HG02884 (cell line): ENCODE measurements at regions not wholly inside any gene's neighbourhood (a gene's known extent, or its start where the extent isn't known, plus 50 kb on each side); places are given as distances from the start of the nearest gene placed in this dataset.

ENCODE experiments used
- ATAC-seq: cut with Tn5 transposase; IDR thresholded peaks from one replicate; pipeline ENCODE4 v1.9.1; 2021; ENCODE audit warnings: mild to moderate bottlenecking, moderate library complexity; ENCODE audit not compliant: unreplicated experiment

- ATAC-seq = no peak
Observed at GRCh38 chr12:114935658-114936057, 251.7 kb upstream of the TBX3 start.

GRCh38 chr12:114933428-114934160 lies 249.6 kb upstream of the TBX3 start:
- no peak for ATAC-seq

DNA sequence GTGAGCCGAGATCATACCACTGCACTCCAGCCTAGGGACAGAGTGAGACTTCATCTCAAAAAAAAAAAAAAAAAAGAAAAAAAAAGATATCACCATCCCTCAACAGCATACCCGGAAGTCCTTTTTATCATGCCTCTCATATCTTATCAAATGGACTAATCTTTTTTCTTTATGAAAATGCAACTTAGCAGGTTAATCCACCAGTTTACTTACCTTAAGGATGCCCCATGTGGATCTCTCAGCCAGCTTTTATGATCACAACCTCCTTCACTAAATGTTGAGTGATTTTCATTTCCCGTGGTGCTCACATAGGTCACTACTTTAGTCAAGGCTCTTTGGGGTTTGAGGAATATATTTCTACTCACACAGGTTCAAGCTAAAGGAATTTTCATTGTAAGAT lies 248.8 kb upstream of the TBX3 start:
- no peak for ATAC-seq

- ATAC-seq = no peak
Observed at GRCh38 chr12:114931025-114931424, 247.1 kb upstream of the TBX3 start.

DNA sequence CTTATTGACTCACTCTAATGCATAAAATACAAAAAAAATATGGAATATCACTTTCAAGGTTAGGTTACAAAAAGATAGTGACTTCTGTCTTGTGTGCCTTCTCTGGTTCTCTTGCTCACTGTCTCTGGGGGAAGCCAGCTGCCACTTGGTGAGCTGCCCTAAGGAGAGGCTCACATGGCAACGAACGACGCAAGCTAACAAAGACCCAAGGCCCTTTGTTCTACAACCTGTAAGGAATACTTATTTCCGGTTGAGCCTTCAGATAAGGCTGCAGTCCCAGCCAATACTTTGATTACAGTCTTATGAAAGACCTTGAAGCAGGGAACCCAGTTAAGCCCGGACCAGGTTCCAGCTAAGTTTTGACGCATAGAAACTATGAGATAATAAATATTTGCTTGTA lies 242.4 kb upstream of the TBX3 start:
- ATAC-seq = no peak

DNA sequence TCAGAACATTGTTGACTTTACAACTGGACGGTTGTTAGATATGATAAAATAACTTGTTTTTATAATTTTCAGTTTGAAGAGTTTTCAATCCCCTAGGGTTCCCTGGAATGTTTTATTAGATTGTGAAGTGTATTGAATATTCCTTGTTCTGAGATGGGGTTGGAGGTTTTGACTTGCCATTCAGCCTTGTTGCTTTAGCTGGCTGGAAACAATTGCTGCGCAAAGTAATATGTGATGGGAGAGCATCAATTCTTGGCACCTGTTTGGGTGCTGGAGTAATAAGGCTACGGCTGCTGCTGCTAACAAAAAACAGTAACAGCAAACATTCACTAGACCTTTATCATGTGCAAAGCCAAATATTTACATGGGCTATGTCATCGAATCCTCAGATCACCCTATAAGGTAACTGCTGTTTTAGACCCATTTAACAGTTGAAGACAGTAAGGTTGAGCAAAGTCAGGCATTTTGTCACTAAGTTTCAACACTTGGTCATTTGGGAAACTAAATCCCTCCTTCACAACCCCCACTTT lies 241.0 kb upstream of the TBX3 start:
- ATAC-seq = no peak

DNA sequence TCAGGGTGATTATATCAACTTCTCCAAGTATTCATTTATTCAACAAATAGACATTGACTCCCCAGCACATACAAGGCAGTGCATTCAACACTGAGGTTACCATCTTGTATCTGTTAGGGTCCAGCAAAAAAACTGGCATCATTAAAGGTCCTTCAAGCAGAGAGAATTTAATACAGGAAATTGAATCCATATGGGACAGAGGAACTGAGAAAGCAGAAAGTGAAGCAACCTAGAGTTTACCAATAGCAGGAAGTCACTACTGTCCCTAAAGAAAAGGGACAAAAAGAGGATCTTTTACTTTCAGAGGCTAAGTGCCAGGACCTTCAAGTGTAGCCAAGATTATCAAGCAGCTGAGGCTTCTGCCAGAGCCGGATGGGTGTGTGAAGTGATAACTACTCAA lies 237.8 kb upstream of the TBX3 start:
- ATAC-seq = no peak

- no peak for ATAC-seq
Observed at GRCh38 chr12:114920771-114921554, 237.0 kb upstream of the TBX3 start.

DNA sequence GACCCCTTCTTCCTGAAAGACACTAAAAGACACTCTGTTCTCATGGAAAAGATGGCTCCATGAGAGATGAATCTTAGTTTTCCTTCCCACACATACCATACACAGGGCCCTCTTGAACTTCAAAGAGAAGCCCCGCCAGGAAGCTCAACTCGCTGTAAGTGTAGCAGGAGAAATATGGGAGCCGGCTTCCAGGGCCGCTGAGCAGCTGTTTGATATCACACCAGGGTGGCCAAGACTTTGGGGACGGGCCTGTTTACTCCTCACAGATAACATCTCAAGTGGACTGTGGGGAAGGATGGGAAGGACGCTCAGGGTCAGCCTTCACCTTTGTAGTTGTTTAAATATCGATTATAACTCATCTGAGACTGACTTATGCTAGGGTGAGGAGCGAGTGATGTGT lies 235.5 kb upstream of the TBX3 start:
- ATAC-seq = no peak

- no peak for ATAC-seq
Observed at GRCh38 chr12:114918535-114919233, 234.7 kb upstream of the TBX3 start.

DNA sequence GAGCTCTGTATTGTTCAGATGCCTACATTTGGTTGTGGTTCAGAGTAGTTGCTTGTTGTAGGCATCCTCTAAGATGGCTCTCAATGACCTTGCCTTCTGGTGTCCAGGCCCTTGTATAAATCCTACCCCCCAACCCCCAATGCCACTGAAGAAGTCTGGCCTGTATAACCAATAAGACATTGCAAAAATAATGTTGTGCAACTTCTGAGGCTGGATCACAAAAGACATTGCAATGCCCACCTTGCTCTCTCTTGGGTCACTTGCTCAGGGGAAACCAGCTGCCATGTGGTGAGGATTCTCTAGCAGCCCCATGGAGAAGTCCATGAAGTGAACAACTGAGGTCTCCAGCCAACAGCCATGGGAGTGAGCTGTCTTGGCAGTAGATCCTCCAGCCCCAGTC lies 234.0 kb upstream of the TBX3 start:
- no peak for ATAC-seq

GRCh38 chr12:114917307-114917706 lies 233.3 kb upstream of the TBX3 start:
- ATAC-seq = no peak

DNA sequence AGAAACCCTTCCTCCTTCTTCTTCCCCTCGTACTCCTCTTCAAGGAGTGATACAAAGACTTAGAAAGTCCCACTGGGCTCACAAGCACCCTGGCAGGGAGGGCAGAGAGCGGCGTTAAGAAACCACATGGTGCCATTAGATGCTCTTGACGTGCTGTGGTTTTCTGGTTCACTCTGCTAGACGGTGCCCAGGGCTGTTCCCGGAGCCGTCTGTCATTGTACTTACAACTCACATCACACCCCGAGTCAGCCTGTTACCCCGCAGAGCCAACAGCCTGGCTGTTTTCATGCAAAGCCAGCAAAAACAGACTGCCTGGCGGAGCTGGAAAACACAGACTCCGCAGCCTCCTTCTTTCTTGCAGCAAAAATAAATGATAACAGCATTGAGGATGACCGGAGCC lies 232.6 kb upstream of the TBX3 start:
- no peak for ATAC-seq

- ATAC-seq = no peak
Observed at GRCh38 chr12:114916124-114916523, 232.1 kb upstream of the TBX3 start.

DNA sequence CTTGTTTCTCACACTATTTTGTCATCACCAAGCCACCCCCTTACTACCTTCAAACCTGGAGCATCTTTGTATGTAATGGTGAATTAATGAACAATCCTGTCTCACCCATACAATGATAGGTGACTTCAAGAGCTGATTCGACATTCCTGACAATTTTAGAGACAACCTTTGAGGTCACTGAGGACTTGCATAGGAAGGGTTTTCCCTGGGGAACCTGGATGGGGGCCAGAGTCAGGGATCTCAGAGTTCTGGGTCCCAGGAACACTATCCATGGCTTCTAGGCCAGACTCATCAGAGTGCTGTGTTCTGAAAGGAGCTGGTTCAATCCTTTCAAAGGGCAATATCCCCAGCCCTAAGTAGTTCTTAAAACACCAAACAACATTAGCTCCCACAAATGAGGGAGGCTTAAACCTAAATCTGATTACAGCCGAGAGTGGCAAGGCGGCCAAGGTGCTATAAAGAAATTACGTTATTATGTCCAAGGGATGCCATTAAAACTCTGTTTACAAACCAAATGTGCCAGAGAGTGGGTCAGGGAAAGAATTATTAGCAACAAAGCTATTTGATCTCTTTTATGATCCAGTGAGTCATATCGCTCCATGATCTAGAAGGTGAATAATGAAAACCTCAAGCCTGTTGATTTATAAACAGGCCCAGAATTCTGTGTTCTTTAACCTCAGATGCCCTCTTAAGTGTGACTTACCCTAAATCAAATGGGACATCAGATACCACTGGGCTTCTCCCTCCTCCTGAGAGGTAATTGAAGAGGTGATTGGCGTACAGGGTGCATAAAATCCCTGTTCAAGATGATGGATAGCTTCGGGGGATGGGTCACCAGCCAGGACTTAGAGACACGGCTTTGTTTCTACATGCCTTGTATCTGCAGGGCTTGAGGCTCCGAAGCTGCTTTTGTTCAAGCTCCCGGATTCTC lies 230.2 kb upstream of the TBX3 start:
- no peak for ATAC-seq

DNA sequence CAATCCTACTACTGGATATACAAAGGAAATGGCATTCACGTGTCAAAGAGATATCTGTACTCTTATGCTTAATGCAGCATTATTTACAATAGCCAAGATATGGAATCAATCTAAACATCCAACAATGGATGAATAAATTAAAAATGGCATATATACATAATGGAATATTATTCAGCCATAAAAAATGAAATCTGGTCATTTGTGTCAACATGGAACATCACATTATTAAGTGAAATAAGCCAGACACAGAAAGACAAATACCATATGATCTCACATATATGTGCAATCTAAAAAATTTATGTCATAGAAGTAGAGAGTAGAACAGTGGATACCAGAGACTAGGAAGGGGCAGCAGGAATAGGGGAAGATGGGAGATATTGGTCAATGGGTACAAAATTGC lies 228.8 kb upstream of the TBX3 start:
- ATAC-seq = no peak

GRCh38 chr12:114911196-114911595 lies 227.2 kb upstream of the TBX3 start:
- ATAC-seq = no peak

DNA sequence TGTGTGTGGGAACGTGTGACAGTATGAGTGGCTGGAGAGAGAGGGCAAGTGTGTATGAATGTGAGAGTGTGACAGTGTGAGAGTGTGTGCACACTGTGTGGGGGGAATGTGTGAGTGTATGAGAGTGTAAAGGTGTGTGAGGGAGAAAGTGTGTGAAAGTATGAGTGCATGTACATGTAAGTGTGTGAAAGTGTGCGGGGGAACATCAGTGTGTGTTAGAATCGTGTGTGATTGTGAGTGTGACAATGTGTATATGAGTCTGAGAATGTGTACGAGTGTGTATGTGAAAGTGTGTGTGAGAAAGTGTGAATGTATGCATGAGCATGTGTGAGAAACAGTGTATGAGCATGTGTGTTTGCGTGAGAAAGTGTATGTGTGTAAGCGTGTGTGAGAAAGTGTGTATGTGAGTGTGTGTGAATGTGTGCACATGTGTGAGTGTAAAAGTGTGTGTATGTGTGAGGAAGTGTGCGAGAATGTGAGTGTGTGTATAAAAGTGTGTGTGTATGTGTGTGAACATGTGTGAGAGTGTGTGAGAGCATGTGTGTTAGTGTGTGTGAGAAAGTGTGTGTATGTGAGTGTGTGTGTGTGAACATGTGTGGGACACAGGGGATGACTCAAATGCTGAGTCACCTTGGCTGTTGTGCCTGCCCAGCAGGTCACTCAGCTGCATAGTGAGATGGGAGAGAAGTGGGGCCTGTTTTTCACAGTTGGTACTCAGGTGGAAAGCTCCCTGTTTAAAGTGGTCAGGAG lies 220.5 kb upstream of the TBX3 start:
- no peak for ATAC-seq

DNA sequence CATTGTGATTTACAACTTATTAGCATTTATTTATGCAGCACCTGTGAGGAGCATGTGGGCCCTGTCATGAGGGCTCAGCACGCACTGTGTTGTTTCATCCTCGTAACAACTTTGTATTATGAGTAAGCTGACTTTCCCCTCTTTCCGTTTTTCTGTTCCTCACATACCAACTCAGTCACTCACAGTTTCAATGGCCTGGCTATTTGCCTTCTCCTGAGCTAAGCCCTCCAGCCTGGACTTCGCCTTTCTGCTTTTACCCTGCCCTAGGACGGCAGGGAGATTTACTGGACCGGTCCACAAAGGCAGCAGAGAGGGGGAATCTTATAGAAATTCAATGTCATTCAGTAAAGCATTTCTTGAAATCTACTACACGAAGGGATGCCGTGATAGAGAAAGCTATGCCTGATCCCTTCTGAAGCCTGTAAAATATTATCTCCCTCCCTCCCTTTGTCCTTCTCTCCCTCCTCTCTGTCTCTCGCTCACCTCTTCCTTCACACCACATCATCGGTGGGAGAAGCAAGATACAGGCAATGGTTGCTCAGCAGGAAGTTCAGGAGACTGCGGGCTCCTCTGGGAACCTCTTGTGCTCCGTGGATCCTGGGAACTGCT lies 219.2 kb upstream of the TBX3 start:
- ATAC-seq = no peak
